HepG2 (cell line): ENCODE measurements at regions not wholly inside any gene's neighbourhood (a gene's known extent, or its start where the extent isn't known, plus 50 kb on each side); places are given as distances from the start of the nearest gene placed in this dataset.

Experiments
- BRCA1 ChIP-seq: sonication (generic); formaldehyde crosslinking; IDR thresholded peaks from 2 replicates; pipeline ENCODE4 v1.4.0; 2020; ENCODE audit warnings: missing genetic modification reagents
- GABPB1 ChIP-seq: IDR thresholded peaks from 2 replicates; pipeline ENCODE4 v1.6.1; 2016; ENCODE audit warnings: mild to moderate bottlenecking, missing genetic modification reagents, moderate library complexity, missing compliant biosample characterization

GRCh38 chr11:23181022-23181807 lies 320.9 kb upstream of the CCDC179 start:
- TF ChIP-seq GABPB1 (CRISPR knock-in tag): no peak
- no peak for TF ChIP-seq BRCA1 (CRISPR knock-in tag)
